ENCODE measurements at regions not wholly inside any gene's neighbourhood (a gene's known extent, or its start where the extent isn't known, plus 50 kb on each side); places are given as distances from the start of the nearest gene placed in this dataset.
"Not testable (repeated sequence)": the region's sequence is repeated elsewhere in the genome, so short reads cannot be mapped to it uniquely, and the experiment has no call there.

DNA sequence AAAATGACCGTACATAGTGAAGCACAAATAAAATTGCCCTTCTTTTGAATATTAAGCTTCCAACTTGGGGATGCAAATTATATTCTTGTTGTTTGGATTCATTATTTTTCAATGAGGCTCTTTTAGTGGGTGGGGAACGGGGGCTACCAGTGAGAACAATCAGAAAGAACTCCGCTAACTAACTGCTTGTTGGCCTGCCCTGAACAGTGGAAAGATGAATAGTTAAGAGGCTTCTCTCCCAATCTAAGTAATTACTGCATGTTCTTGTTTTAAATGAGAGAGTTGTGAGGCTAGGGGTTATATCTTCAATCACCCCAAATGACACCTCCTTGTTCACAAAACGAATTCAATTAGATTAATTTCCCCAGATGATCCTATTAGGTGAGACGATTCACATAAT is 322.0 kb downstream of the FAT3 start:
- DNase-seq = no peak

DNA sequence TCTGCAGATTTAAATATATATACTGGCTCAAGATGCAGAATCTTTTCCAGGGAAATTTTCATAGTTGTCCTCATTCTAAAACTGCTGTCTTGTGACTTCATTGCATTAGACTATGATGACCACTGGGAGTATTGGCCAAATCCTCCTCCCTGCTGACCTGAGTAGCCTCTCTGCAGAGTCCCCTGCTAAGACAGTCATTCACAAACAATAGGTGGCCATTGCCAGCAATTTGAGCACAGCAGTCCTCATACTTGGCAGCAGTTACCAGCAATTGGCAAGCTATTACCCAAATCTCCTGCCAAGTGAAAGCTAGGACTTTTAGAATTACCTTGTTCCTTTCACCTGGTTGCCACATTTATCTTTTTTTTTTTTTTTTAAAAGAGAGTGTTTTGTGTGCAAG is 325.8 kb downstream of the FAT3 start:
- no peak for DNase-seq

DNA sequence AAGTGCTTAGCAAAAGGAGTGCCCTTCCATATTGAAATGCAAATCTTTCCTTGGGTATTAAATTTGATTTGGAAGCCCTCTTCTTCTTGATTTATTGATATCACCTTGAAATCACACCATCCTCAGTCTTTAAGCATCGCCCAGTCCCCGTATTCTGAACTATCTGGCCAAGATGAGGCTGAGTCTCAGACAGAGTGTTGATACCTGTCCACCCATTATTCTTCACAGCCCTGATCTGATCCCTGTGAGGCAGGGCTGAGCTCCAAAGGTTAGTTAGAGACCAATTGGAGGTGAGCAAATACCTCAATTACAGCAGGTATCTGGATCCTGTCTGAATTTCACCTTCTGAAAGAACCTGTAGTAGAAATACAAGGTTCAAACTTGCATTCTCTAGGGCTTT is 326.3 kb downstream of the FAT3 start:
- DNase-seq = no peak

DNA sequence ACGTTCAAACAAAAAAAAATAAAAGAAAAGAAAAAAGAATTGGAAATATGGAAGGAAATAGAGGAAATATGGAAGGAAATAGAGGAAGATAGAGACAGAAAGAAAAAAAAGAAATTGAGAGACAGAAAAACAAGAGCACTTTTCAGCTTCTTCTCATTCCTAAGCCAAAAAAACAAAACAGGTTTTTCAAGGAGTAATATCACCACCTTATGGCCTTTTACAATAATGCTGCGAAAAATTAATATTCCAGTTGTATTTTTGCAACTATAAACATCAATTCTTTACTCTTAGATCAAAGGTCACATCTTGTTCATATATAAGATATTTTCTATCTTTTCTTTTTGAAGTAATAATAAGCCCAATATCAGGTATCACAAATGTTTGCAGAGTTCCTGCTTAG is 328.3 kb downstream of the FAT3 start:
- DNase-seq = peak; percentile 22

DNA sequence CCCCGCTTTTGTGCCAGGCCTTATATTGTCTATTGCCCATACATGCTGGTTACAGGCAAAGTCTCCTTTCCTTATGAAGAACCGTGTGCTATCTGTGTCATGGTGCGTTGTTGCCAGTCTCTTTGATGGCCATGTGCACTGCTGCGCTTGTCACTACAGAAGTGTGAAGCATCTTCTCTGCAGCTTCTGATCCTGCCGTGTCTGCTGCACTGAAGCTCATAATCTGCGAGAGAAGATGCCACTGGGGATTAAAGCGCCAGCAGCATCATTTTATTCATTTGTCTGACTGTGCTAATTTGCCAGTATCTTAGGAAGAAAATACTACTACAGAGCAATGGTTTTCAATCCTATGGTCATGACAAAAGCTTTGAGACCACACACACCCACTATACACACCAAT is 330.1 kb downstream of the FAT3 start:
- no peak for DNase-seq

DNA sequence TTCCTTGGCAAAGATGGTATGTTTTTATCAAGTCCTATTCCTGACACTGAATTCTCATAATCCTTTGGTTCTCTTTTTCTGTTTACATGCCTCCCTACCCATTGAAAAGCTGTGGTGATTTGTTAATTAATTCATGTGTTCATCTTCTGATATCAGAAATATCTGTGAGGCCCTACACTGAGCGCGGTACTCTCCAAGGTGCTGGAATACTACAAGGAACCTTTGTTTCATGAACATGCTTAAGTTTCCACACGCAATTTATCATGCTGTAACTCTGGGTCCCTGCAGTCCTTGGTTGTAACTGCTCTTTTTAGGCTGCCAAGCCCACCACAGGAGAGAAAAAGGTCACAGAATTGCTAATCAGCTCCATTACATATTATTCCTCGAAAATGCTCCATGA is 331.8 kb downstream of the FAT3 start:
- DNase-seq = peak; percentile 51

DNA sequence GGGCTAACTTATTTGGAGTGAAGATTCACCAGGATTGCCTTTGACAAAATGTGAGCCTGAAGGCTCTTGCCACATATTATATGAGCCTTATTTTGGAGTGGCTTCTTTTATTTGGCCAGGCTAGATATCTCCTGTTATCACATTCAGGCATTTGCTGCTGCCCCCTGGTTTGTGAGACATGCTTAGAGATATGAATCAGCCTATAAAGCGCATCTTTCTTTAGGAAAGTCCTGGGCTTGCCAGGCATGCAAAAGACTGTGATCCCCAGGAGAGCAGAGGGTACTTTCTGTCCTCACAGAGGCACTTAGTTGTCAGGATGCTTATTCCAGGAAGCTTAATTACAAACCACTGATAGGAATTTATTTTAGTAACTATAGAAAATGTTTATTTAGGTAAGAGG is 333.3 kb downstream of the FAT3 start:
- DNase-seq = no peak

DNA sequence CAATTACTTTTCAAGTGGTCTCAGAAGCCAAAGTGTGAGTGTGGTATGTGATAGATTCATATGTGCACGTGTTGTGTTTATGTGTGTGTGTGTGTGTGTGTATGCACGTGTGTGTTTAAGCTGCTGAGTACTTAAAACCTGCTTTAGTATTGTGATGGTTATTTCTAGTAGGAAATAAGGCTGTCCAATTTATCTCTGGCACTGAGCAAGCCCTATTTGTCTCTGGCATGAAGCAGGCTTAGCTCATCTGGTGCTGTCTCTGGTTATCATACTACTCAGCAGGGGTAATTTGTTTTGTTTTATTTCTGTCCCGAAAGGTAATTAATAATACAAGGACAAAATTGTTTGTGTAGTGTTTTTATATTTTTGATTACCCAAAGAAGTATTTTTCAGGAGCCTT is 333.7 kb downstream of the FAT3 start:
- DNase-seq = no peak

DNA sequence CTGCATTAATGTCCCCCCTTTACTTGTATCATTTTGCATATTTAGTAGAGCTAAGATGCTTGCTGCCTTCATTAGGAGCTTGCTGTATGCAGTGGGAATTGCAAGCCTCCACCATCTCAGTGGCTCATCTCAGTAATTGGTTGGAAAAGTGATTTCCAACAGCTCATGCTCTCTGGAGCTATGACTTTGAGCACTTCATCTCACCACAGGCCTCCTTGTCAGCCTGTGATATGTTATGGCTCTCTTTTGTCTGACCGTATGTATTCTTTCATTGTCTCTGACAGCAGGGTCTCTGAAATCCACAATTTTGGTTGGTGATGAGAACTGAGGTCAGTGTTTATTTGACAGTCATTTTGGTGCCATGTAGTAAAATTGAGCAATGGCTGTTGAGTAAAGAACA is 345.1 kb downstream of the FAT3 start:
- no peak for DNase-seq

DNA sequence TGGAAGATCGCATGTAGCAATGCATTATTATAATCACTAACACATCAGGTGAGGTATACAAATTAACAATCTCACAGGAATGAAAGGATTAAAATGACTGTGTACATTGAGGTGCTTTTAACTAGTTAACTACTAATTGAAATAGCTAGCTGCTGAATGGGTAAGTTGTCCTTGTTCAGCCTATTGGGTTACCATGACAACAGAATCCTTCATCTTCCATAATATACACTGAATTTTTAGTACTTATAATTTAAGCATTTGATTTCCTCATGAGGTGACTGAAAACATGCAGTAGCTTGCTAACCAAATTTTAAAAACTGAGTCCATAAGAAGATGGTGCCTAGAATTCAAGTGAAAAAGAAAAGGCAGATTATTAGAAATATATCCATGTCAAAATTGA is 347.9 kb downstream of the FAT3 start:
- no peak for DNase-seq

DNA sequence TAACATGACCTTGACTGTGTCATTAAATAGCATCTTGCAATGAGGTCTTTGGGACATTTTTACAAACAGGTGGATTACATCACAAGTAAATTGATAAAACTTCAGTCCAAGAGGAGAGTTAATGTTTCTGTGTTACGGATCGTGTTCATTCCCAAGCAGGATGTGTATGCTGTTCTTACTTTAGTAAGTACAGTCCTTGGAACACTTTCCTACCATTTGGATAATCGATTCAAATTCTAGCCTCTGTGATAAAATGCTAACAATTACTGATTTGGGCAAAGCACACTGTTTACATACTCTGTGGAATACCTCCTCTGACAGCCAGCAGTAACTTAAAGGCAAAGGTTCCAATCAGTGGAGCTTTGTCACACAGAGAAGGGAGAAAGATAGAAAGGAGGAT is 351.7 kb downstream of the FAT3 start:
- DNase-seq = no peak

DNA sequence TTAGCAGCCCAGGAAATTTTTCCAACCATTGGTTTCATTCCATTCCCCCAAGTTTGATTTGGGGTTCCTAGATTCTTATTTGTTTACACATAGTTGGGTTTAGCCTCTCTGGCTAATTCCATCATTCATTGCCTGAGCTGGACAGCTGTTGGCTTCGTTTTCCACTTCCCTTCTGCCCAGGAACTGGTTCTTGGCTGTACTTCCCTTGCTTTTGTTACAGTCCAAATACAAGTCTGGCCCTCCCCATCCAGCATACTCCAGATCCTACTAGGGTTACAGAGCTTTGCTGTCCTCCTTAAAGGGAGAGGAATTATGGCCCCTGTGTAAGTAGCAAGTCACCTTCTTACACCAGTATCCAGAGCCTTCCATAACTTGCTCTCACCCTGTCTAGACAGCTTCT is 356.3 kb downstream of the FAT3 start:
- no peak for DNase-seq

DNA sequence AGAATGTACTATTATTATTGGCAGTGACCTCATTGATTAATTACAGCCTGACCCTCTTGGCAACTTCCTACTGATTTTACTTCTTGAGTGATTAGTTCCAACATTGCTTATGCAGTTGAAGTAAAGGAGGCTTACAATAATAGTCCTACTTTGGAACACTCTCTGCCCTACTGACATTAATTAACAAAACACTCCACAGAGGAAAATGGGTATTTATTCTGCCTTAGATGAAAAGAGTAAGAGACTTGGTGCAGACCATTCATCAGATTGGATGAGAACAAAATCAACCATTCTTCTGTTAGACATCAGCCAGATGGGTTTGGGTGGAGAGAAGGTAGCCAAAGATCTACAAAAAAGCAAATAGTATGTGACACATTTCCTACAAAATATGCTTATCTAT is 363.8 kb downstream of the FAT3 start:
- DNase-seq = no peak

DNA sequence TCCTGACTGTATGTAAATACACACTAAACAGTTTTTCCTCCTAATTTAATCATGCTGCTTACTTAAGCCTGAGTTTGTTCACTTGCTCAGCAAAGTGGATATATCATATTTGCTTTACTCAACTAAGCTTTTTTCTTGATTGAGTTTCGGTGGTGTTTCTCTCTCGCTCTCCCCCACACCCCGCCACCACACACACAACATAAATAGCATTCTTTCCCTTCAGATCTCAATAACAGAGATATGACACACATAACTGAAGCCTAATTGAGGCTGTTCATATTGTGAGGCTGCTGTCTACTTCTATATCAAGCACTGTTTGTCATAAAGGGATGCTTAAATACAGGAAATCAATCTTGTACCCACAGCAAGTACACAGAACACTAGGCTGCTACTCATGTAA is 364.9 kb downstream of the FAT3 start:
- no peak for DNase-seq

DNA sequence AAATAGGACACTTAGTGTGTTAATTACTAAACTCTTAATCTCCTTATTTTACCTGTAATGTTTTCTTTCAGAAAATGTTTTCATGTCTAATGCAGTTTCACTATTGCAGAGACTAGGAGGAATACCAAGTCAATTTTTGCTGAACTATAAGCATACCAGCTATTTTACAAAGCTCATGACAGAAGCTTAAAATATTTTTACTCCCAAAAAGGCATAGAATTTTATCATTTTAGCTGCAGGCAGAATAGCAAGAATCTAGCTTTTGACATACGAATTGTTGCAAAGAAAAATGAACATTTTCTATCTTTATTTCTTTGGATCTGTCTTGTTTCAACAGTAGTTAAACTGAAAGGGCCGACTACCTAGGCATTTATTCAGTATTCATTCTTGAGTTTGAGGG is 366.9 kb downstream of the FAT3 start:
- no peak for DNase-seq

DNA sequence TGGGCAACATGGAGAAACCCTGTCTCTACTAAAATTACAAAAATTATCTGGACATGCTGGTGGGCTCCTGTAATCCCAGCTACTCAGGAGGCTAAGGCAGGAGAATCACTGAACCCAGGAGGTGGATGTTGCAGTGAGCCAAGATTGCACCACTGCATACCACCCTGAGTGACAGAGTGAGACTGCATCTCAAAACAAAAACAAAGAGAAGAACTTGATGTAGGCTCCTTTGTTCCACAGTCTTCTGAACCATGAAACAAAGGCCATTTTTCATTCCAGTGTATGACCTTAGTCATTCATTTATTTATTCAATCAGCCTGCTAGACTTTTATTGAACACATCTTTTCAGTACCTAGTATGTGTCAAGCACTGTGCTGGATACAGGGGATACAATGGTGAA is 369.6 kb downstream of the FAT3 start:
- DNase-seq = no peak

DNA sequence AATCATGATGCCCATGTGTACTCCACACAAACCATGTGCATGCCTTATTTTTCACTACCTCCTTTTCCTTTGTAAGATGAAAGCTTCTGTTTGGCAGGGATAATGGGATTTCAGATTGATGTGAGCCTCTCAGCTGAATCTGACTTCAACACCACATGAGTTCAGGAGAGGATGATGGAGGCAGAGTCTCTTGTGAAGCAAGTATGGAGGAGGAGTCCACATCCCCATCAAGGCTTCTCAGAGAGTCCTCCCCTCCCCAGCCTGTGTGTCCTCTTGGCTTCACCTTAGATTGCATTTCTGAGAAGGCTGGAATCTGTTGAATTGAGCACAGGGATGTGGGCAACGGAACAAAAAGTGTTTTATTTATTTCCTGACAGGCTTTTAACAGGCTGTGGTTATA is 370.4 kb downstream of the FAT3 start:
- DNase-seq = no peak

DNA sequence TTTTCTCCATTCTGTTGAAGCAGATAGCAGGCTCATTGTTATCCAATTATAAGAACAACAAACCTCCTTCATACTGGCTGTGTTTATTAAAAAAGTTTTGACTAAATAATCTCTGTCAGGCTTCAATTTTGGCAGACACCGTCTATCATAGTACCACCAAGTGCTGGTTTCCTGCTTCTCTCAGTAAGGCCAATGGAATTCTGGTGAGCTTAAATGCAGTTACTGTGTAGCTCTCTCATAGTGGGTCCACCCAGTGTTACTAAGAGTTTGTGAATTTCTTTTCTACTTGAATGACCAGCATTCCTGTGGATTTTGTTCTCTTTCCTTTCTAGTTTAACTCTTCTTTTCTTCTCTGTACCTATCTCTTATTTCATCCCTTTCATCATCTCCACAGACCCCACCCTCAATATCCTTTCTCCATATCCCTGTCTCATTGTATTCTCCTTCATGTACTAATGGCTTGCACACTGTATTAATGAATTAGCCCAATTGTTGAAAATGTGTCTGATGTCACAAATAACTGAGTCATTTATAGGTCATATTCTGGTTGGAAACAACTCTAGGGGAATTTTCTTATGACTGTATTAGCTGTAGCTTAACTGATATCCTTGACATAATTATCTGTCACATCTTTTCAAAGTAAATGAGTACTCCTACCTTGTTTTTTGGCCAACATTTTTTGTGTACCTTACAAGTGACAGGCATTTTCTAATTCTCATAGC is 372.1 kb downstream of the FAT3 start:
- peak; percentile 57 for DNase-seq

DNA sequence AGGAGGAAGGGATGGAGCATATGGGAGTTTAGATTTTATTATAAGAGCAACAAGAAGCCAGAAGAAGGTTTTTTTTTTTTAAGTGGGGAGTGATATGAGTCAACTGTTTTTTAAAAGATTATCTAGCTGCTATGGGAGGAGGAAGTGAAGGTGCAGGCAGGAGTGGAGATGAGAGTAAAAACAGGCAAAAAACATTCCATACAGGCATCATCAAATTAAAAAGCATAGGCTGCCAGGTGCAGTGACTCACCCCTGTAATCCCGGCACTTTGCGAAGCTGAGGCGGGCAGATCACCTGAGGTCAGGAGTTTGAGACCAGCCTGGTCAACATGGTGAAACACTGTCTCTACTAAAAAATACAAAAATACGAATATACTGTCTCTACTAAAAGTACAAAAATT is 368.4 kb upstream of the MTNR1B start:
- no peak for DNase-seq

DNA sequence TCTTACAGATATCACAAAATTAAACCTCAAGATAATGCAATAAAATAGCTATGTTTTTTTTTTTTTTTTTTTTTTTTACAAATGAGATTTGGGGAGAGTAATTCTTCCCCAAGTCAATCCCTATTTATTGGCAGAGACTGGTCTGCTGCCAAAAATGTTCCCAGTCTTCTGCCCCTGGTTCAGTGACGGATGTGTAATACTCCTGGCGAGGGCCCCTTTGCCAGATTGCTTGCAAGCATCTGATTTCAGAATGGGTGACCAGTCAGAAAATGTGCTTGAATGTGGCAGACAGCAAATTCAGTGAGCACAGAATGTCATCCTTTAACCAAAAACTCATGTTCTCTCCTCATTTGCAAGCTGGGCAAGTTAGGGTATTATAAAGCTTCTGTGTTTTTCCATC is 363.8 kb upstream of the MTNR1B start:
- no peak for DNase-seq

DNA sequence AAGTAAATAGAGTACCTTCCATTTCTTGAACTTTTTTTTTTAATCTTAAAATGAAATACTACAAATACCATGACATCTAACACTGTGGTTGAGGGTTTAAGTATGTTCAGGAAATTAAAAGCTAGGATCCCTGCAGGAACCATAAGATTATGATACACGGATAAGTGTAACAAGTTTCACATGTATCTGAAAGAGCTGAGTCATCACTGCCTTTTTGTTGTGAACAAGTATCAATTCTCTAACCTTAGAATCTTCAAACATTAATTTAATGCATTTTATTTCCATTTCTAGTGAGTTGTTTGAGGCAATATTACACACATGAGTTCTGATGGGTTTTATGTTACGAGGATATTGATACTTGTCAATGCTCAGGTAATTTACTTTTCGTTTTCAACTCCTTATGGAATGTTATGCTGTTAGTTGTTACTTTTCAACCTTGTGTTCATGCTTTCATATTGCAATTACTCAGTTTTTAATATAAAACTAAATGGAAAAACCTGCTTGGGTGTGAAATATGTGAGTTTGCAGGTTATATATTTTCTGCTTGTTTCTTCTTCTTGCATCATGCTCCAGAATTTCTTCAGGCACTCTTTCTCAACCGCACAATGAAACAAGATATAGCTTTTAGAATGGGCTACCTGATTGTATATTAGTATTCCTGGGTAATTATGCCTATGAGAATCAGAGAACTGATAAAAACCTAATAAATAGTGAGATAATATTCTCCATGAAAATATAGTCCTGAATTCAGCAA is 361.3 kb upstream of the MTNR1B start:
- peak; percentile 28 for DNase-seq

DNA sequence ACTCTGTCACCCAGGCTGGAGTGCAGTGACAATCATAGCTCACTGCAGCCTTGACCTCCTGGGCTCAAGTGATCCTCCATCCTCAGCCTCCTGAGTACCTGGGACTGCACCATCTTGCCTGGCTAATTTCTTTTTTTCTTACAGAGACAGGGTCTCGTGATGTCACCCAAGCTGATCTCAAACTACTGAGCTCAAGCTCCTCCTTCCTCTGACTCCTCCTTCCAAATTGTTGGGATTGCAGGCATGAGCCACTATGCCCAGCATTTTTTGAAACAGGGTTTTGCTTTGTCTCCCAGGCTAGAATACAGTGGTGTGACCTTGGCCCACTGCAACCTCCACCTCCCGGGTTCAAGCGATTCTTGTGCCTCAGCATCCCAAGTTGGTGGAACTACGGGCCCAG is 358.3 kb upstream of the MTNR1B start:
- no peak for DNase-seq

DNA sequence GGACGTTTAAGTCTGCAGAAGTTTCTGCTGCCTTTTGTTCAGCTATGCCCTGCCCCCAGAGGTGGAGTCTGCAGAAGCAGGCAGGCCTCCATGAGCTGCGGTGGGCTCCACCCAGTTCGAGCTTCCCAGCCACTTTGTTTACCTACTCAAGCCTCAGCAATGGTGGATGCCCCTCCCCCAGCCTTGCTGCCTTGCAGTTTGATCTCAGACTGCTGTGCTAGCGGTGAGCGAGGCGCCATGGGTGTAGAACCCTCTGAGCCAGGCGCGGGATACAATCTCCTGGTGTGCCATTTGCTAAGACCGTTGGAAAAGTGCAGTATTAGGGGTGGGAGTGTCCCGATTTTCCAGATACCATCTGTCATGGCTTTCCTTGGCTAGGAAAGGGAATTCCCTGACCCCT is 351.4 kb upstream of the MTNR1B start:
- not testable (repeated sequence) for DNase-seq

DNA sequence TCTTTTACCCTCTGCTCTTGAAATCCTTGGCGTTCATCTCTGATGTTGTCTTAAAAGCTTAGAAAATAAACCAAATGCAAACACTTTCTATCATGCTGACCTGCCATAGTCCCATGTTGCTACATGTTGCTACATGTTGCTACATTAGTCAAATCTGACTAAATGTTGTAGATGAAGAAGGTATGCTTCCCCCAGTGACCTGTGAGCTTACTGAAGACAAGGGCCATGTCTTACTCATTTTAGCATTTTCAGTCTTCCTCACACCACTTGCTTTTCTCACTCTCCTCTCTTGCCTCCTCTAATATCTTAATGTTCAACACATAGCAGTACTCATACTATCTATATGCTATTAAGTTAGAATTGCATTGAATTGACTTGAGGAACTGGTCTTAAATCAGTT is 346.4 kb upstream of the MTNR1B start:
- no peak for DNase-seq

DNA sequence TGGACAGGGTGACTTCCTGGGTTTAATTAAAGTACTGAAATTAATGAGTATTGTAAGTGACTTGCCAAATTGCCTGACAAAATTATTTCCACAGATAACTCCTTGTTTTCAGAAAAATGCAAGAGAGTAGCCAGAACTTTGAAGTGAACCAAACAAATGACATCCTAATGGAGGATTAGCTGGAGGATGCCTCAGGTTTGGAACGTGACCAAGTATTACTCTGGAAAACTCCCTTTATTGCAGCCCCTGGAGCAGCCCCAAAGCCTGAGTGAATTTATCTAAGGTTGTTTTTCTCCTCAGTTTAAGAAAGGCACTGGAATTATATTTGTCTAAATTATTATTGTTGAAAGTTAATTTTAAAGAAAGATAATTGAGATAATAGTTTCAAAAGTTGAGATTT is 343.6 kb upstream of the MTNR1B start:
- DNase-seq = peak; percentile 57
